NOMO-1 (cell line): ENCODE measurements at regions not wholly inside any gene's neighbourhood (a gene's known extent, or its start where the extent isn't known, plus 50 kb on each side); places are given as distances from the start of the nearest gene placed in this dataset.

Experiments used
- DNase-seq, 2 experiments: peaks; one replicate each; lab custom pipeline; 2025; ENCODE audit not compliant: unreplicated experiment in 2 of 2; lab: John Stamatoyannopoulos, UW

- DNase-seq = no peak
These were observed 133.7 kb upstream of the DCN start for GRCh38 chr12:91316161-91316906.

GRCh38 chr12:91311081-91311480 is 128.5 kb upstream of the DCN start:
- DNase-seq = no peak

DNA sequence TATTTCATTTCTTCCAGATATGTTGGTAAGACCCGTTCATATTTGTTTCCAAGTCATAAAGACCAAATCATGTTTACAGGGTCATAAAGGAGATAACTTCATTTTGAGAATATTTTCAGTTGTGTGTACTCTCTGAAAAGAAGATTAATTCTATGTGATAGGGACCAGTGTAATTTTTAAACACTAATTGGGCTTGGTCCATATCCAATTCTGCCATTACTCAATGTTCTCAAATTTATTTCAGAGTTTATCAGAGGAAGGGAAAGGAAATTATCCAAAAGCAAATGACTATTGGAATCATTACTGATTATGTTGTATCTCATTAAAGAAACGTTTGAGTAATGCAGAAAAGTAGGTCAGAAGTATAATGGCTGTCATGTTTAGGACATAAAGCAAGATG is 126.8 kb upstream of the DCN start:
- DNase-seq = no peak

GRCh38 chr12:91307957-91308670 is 125.5 kb upstream of the DCN start:
- peak; percentile 30 to 61 for DNase-seq

DNA sequence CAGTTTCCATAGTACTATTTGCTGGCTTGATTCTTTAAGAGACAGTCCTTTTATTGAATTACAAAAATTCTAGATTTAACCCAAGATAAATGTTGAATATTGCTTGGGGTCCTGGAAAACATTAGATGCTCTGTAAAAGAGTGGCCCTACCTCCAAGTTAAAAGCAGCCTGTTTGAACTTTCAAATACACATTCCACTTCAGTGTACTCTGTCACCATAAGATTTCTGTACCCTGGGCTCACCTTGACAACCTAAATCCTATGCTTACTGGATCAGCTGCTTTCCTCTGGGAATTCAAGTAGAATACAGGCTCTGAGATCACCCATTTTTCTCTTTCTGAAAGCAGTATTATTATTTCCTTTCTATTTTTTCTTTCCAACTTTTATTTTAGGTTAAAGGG is 107.7 kb upstream of the DCN start:
- DNase-seq = no peak

GRCh38 chr12:91289906-91290305 is 107.3 kb upstream of the DCN start:
- no peak for DNase-seq

- no peak for DNase-seq
These were observed 106.5 kb upstream of the DCN start for GRCh38 chr12:91289072-91289471.

DNA sequence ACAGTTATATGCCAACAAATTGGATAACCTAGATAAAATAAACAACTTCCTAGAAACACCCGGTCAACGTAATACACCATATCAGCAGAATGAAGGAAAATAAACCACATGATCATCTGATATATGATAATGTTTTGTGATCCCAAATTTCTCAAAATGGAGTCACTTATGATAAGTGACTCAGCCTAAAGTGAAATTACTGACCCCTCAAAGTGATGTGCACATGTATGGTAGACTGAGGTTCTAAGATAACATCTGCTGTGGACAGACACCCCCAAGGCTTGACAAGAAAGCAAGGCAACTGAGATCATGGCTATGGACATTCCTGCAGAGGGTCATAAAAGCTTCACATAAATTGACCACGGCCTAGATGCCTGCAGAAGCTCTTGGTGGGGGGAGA is 105.1 kb upstream of the DCN start:
- no peak for DNase-seq

- DNase-seq = no peak
These were observed 95.5 kb upstream of the DCN start for GRCh38 chr12:91278126-91278525.

GRCh38 chr12:91276509-91276908 is 93.9 kb upstream of the DCN start:
- DNase-seq = no peak

- DNase-seq = no peak
These were observed 92.7 kb upstream of the DCN start for GRCh38 chr12:91275321-91275720.

DNA sequence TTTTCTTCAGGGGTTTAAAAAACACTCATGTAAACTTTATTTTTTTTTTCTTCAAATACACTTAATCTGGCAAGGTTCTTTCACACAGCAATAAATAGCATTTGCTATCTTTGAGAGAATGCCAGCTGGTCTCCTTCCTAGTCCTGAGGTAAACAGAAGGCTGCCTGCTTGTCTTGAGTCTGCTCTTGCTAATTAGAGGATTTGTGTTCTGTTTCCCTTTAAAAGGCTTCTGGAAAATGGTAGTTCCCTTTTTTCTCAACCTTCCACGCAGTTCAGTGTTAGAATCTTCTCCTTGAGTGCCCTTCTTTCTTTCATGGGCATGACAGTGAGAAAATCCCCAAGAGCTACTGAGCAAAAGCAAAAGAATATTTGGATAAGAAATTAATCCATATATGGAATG is 92.3 kb upstream of the DCN start:
- peak in 1 of 2 experiments; percentile 4 for DNase-seq

- no peak for DNase-seq
These were observed 90.9 kb upstream of the DCN start for GRCh38 chr12:91273560-91273959.

DNA sequence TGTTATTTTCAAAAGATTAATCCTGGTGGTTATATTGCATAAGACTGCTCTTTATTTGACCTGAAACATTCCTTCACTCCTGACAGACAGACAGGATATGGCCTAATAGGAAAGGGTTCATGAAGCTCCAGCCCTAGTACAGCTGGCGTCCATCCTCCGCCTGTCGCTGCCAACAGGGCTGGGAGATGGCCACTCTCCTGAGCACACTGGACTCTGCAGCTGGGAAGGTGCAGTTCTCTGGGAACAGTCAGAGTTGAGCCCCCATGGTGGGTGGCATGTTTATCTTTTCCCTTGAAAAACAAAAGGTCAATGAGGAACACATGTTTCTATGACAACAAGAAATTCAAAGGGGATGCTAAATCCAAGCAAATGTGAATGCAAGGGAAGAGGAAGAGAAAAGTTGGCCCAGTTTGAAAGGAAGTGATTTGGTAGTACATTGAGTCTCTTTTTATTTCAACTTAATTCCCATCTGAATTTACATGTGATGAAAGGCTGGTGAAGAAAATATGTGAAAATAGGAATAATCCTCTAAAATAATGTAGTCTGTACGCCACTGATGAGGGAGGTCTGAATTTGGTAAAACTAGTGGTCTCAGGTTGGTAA is 89.9 kb upstream of the DCN start:
- no peak for DNase-seq

GRCh38 chr12:91271185-91271584 is 88.6 kb upstream of the DCN start:
- no peak for DNase-seq

- DNase-seq = no peak
These were observed 84.4 kb upstream of the DCN start for GRCh38 chr12:91267039-91267438.

- no peak for DNase-seq
These were observed 81.6 kb upstream of the DCN start for GRCh38 chr12:91264178-91264577.

DNA sequence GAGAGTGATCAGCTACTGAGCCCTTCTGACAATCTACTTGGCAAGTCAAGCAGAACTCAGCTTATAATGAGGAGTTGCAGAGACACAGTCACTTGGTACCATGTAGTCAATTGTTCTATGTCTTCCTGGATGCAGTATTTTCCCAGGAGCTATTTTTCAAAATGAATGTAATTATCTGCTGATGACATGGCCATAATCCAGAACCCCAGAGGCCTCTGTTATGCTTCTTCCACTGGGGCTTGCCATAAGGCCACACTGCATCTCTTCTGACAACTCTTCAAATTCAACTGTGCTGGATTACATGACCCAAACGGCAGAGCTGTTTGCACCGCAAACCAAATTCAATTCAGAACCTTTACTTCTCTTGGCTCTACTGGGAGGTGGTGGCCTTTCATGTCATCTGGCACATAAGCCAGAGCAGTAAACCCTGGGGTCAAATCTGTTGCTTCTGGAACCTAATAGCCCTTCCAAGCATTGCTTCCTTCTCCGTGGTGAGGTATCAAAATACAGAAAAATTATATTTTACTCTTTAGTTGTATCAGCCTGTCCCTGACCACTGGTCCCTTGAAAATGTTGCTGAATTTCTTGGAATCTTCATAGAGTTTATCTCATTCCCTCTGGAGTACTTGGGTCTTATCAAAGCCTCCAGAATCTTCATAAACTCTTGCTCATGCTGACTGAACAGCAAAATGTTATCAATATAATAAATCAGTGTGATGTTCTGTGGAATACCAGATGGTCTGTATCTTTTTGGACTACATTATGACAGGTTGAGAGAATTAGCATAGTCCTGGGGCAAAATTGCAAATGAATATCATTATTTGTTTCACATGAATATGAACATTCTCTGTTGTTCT is 79.4 kb upstream of the DCN start:
- no peak for DNase-seq

- no peak for DNase-seq
These were observed 73.8 kb upstream of the DCN start for GRCh38 chr12:91256411-91256810.

GRCh38 chr12:91252341-91252740 is 69.7 kb upstream of the DCN start:
- no peak for DNase-seq

DNA sequence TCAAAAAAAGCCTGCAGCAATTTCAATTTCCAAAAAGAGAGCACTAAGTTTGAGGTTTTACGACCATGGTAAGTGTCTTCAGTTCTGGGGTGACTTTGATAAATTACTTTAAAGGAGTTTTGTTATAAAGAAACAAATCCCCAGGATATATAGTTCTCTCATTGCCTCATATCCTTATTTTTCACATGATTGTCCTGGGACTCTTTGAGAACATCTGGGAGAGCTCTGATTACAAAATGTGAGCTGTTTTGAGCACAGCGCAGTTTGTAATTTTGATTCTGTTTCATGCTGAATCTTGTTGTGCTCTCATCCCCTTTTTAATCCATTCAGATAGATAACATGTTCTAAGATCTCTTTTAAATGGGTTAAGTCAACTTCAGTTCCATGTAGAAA is 67.7 kb upstream of the DCN start:
- no peak for DNase-seq
